ENCODE measurements at regions not wholly inside any gene's neighbourhood (a gene's known extent, or its start where the extent isn't known, plus 50 kb on each side); places are given as distances from the start of the nearest gene placed in this dataset.

GRCh38 chr3:94258851-94259250 lies 196.0 kb downstream of the NSUN3 start:
- intact Hi-C loops (cut with micrococcal nuclease), result no loop called here

GRCh38 chr3:94259291-94259690 lies 196.4 kb downstream of the NSUN3 start:
- intact Hi-C loops (cut with micrococcal nuclease), result no loop called here

- intact Hi-C loops (cut with micrococcal nuclease), result no loop called here
These were observed 206.9 kb downstream of the NSUN3 start for GRCh38 chr3:94269763-94270162.

DNA sequence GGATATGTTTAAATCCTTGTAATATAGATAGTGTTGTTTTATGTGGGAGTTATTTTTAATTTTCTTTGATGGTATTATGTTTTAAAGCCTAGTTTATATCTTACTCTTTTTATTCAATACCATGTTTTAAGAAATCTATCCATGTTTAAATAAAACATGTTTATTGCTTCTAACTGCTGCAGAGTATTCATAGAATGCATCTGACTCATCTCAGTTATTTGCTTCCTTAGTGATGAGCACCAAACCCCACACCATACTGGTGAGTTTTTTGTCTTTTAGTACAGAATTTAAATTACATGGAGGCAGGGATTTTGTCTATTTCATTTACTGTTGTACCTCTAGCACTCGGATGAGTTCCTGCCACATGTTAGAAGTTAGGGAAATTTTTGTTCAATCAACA lies 209.2 kb downstream of the NSUN3 start:
- intact Hi-C loops (cut with micrococcal nuclease), result no loop called here

GRCh38 chr3:94280958-94281357 lies 218.1 kb downstream of the NSUN3 start:
- intact Hi-C loops (cut with micrococcal nuclease), result no loop called here

GRCh38 chr3:94285872-94286271 lies 223.0 kb downstream of the NSUN3 start:
- intact Hi-C loops (cut with micrococcal nuclease), result no loop called here

GRCh38 chr3:94291686-94292085 lies 228.8 kb downstream of the NSUN3 start:
- intact Hi-C loops (cut with micrococcal nuclease), result no loop called here

- intact Hi-C loops (cut with micrococcal nuclease), result no loop called here
These were observed 229.3 kb downstream of the NSUN3 start for GRCh38 chr3:94292151-94292550.

- intact Hi-C loops (cut with micrococcal nuclease), result no loop called here
These were observed 230.9 kb downstream of the NSUN3 start for GRCh38 chr3:94293793-94294195.

- intact Hi-C loops (cut with micrococcal nuclease), result no loop called here
These were observed 231.9 kb downstream of the NSUN3 start for GRCh38 chr3:94294806-94295205.

DNA sequence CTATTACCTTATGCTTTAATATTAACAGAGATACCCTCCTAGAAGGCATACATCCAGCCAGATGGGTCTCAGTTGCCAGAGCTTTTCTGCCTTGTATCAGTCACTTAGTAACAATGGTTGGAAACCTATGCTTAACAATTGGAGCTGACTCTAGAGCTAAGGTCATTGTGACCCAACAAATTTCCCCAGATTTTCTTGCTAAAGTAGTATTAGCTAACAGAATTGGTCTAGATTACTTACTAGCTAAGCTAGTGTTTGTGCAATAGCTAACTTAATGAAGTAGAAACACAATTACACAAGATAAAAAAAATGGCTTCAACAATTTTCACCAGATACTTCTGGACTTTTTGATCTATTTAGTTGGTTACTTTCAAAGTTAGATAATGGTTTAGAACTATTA lies 236.9 kb downstream of the NSUN3 start:
- intact Hi-C loops (cut with micrococcal nuclease), result no loop called here

GRCh38 chr3:94301366-94301765 lies 238.5 kb downstream of the NSUN3 start:
- intact Hi-C loops (cut with micrococcal nuclease), result no loop called here

DNA sequence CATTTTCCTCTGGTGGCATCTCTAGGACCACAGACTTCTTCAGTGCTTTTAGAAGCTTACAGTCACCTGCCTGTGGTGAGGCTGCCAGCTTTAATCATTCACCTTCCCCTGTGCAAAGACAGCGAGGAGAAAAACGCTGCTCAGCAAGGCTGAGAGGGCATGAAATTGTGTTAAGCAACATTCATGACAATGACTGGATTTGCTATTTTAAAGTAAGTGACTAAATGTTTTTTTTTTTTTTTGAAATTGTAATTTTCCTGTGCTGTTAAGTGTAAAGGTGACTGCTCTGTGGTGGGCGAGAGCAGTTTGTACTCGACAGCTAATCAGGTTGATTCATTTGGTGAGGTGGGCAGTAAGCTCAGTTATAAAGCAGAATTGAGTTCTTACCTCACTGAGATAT lies 240.4 kb downstream of the NSUN3 start:
- intact Hi-C loops (cut with micrococcal nuclease), result no loop called here

DNA sequence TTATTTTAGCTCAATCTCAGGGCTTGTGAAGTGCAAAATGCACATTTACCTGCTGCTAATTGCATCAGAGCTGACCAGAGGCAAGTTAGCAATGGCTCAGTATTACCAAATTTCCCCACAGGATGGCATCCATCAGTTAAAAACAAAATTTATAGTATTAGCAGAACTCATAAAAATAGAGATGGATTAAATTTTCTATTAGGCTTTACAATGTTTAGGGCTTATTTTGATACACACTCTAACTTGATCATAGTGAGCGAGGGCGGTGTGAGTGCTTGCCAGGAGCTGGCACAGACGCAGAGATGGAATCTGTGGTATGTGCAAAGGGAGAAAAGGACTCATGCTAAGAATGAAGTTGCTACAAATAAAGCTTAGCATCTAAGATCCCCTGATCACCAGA lies 241.0 kb downstream of the NSUN3 start:
- intact Hi-C loops (cut with micrococcal nuclease), result no loop called here

DNA sequence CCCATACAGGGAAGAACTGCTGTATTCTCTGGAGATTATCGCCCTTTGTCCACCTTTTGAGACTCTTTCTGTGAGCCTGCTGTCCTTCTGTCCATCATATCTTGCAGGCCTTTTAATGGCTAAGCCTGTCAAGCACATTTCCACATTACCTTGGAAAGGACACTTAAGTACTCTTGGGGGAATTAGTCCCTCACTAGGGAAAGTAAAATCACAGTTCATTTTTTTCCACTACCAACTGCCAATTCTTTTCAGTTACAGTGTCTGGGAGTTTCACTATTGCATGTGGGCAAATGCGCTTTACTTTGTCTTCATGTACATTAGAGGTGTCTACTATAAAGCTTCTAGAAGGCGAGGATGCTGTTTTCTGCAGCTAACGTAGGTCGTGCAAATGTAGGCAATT lies 242.1 kb downstream of the NSUN3 start:
- intact Hi-C loops (cut with micrococcal nuclease), result no loop called here

DNA sequence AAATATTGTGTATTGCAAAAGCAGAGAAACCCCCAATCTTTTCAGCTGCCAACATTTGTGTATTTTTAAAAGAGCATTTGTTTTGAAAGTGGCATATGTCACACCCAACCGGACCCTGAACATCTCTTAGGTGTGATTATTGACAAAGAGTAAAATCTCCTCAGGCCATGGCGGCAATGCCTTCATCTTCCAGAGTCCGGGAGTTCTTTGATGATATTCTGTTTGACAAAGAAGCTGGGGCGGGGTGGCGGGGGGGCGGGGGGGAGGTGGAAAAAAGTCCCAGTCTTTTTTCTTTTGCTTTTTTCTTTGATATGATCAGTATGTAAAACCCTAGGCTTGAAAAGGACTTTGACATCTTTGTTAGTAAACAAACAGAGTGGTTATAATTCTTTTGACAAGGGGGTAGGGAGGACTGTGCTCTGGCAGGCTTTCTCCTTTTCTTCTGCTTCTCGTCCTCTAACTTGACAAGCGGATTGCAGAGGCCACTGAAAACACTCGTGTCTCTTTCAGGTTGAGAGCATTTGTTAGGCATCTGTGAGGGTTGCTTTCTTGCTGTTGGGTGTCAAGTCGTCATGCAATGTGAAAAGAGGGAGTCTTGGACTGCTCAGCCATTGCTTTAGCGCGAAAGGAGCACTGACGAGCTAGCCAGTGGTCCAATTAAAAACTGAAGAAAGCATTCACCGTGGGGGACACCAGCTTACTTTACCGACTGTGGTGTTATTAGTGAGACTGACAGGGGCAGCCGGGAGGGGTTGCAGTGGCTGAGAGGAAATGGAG lies 243.2 kb downstream of the NSUN3 start:
- intact Hi-C loops (cut with micrococcal nuclease), result no loop called here

DNA sequence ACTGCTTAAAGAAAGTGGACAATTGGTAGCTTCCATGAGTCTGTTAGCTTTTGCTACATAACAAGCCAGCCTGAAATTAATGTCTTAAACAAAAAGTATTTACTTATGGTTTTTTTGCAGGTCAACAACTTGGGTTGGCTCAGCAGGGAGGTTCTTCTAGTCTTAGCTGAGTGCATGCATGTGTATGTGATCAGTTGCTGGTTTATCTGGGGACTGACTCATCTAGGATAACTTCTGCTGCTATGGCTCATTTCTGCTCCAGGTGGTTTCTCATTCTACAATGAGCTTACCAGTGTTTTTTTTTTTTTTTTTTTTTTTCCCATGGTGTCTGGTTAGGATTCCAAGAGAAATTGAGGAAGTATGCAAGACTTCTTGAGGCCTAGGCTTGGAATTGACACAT lies 244.7 kb downstream of the NSUN3 start:
- intact Hi-C loops (cut with micrococcal nuclease), result no loop called here

GRCh38 chr3:94308767-94309166 lies 245.9 kb downstream of the NSUN3 start:
- intact Hi-C loops (cut with micrococcal nuclease), result no loop called here

GRCh38 chr3:94310341-94311135 lies 247.7 kb downstream of the NSUN3 start:
- intact Hi-C loops (cut with micrococcal nuclease), result no loop called here

DNA sequence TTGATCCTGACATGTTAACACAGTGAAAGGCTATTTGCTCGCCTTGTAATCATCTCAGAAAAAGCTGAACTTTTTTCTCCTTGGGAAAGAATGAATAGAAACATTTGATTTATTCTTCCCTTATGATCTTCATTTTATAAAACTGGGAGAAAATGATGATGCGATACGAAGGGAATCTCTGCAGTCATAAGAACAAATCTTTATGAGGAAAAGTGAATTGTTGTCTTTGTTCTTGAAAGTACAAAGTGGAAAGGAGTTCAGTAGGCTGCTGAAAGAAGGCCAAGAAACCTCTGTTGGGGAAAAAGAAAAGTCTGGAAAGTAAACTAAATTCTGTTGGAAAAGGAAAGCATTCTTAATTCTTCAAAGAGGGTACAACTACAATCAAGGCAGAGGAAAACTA lies 248.8 kb downstream of the NSUN3 start:
- intact Hi-C loops (cut with micrococcal nuclease), result no loop called here

- intact Hi-C loops (cut with micrococcal nuclease), result no loop called here
These were observed 251.5 kb downstream of the NSUN3 start for GRCh38 chr3:94314218-94314883.

- intact Hi-C loops (cut with micrococcal nuclease), result no loop called here
These were observed 254.2 kb downstream of the NSUN3 start for GRCh38 chr3:94317017-94317416.
